HG02571 (cell line): ENCODE measurements at regions not wholly inside any gene's neighbourhood (a gene's known extent, or its start where the extent isn't known, plus 50 kb on each side); places are given as distances from the start of the nearest gene placed in this dataset.
"Not testable (repeated sequence)": the region's sequence is repeated elsewhere in the genome, so short reads cannot be mapped to it uniquely, and the experiment has no call there.

Experiments
- ATAC-seq: cut with Tn5 transposase; IDR thresholded peaks from one replicate; pipeline ENCODE4 v1.9.1; 2021; ENCODE audit warnings: mild to moderate bottlenecking, moderate library complexity; ENCODE audit not compliant: unreplicated experiment

DNA sequence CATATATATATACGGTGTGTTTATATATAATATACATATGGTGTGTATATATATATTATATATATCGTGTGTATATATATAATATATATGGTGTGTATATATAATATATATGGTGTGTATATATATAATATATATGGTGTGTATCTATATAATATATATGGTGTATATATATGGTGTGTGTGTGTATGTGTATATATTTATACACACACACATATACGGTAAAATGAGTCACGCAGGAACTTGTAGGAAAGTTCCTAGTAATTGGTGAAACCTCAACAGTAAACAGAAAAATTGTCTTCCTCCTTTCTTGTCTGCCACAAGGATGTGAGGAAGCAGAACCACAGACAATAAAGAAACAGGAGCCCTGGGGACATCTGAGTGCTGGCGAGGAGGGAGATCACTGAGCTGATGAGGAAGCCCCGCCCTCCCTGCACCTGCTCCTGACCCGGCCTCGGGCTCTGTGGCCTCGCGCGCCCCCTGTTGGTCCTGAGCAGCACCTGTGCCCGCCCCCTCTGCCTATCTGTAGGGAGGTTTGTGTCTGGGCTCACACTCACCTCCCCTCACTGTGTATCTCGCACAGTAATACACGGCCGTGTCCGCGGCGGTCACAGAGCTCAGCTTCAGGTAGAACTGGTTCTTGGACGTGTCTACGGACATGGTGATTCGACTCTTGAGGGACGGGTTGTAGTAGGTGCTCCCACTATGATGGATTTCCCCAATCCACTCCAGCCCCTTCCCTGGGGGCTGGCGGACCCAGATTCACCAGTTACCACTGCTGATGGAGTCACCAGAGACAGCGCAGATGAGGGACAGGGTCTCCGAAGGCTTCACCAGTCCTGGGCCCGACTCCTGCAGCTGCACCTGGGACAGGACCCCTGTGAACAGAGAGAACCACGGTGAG lies 1079.4 kb downstream of the TMEM121 start:
- ATAC-seq = no peak

DNA sequence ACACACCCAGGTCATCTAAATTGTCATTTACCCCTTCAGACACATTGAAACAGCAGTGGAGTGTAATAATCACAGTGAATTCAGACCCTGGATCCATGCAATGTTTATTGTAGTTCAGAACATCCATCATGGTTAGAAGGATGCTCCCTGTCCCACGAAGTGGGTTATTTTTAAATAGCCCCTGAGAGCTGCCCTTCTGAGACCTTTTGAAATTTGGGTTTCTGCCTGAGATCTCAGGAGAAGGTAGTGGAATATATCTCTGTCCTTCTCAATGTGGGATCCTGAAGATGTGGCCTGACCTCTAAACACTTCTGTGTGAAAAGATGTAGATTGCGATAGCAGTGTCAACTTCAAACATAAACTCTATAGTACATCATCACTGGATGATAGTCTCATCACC lies 1080.6 kb downstream of the TMEM121 start:
- ATAC-seq = no peak

DNA sequence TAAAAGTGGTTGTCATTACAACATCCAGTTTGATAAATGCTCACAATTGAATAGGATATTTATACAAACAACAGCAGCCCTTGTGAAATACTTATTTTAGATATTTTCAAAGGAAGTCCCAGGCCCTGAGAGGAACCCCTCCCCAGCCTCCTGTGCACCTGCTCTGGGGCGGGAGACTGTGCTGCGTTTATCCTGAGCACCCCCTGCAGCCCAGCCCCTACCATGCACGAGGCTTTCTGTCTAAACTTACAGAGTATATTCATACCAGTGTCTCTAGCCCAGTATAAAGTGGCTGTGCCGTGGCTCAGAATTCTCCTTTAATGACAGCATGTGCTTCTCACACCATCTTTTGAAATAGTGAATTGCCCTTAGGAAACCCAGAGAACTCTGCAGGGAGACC lies 1084.3 kb downstream of the TMEM121 start:
- no peak for ATAC-seq

DNA sequence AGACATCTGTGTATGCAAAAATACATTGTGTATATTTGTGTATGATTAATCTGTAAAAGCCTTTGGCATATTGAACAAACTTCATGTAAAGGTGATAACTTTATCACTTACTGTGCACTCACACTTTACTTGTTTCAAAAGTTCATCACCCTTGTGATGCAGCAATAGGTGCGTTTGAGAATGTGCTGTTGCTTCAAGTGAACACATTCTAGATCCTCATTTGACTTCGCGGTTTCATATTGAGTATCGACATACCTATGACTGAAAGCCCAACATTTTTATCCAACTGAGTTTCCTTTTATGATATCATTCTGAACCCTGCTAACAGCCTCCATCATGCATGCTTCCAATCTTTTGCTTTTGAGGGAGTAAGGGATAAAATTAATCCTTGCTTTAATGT lies 1086.9 kb downstream of the TMEM121 start:
- ATAC-seq = no peak

DNA sequence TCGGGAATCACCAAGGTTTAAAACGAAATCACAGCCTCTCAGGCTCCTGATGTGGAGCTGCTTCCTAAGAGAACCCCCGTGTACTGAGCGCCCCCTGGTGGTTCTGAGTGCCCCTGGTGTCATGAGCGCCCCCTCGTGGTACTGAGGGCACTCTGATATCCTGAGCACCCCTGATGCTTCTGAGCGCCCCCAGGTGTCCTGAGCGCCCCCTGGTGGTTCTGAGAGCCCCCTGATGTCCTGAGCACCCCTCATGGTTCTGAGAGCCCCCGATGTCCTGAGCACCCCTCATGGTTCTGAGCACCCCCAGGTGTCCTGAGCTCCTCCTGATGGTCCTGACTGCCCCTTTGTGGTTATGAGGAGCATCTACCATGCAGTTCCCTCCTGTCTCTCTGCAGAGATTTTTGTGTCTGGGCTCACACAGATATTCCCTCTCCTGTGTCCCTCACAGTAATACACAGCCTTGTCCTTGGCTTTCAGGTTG lies 1092.1 kb downstream of the TMEM121 start:
- not testable (repeated sequence) for ATAC-seq

DNA sequence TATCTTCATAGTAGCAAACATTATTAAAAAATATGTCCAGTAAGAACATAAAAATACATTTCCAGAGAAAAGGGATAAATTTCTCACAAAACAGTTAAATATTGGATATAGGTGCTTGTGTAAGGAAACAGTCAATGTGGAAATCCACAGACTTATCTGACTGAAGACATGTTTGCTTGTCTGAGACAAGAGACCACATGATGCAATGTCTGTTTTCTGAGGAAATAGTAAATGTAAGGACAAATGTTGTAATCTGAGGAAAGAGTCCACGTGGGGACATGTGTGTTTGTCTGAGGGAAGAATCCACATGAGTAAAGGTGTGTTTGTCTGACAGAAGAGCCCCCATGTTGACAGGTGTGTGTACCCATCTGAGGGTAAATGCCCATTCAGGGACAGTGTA lies 1093.2 kb downstream of the TMEM121 start:
- no peak for ATAC-seq

DNA sequence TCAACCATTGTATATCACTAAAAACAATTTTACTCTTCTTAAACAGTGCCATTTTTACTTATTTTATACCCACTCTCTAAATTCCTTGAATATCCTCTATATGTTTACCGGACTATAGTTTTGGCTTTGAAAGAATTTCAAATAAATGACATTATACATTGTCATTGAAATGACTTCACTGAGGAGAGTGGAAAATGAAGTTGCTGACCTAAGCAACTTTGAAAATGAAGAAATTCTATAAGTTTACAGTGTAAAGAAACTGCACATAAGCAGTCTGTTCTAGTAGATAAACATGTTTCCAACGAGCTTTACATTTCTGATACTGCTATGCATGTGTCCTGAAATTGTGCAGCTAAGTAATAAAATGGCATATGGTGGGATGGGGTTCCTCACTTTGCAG lies 1094.0 kb downstream of the TMEM121 start:
- no peak for ATAC-seq

DNA sequence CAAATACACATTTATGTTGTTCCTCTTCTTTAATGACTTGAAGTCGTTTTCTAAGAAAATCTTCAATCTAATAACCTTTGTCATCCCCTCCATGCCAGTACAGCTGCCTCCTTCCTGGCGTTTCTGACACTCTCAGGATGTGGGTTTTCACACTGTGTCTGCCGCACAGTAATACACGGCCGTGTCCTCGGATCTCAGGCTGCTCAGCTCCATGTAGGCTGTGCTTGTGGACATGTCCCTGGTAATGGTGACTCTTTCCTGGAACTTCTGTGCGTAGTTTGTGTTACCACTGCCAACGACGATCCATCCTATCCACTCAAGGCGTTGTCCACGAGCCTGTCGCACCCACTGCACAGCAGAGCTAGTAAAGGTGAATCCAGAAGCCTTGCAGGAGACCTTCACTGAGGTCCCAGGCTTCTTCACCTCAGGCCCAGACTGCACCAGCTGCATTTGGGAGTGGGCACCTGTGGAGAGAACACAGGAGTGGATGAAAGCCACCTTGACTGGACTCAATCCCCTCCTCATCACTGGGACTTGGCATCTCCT lies 1095.9 kb downstream of the TMEM121 start:
- ATAC-seq = no peak

DNA sequence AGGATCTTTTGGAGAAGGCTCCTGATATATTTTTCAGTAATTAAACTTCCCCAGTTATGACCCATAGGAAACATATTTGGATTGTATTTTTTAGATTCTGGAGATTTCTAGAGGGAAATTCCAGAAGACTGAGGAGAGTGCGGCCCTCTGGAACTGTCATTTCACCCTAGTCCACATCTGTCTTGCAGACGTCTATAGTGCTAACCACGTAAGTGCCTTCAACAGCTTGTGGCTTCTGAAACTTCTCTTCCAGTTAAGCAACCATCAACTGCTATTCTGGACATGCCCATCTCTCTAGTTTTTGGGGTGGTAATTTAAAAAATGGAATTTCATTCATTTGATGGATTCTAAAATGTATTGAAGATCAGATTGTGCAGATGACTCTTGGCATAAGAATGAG lies 1098.8 kb downstream of the TMEM121 start:
- no peak for ATAC-seq

DNA sequence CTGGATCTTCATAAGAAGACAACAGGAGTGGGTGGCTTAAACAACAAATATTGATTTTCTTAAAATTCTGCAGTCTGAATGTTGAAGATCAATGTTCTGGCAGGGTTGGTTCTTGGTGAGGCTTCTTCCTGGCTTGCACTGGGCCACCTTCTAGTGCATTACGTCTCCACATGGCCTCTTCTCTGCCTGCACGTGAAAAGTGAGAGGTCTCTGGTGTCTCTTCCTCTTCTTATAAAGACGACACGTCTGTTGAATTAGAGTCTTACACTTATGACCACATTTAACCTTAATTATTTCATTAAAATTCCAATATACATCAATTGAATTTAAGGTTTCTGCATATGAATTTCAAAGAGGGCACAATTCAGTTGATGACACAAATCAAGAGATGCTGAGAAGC lies 1100.1 kb downstream of the TMEM121 start:
- not testable (repeated sequence) for ATAC-seq

DNA sequence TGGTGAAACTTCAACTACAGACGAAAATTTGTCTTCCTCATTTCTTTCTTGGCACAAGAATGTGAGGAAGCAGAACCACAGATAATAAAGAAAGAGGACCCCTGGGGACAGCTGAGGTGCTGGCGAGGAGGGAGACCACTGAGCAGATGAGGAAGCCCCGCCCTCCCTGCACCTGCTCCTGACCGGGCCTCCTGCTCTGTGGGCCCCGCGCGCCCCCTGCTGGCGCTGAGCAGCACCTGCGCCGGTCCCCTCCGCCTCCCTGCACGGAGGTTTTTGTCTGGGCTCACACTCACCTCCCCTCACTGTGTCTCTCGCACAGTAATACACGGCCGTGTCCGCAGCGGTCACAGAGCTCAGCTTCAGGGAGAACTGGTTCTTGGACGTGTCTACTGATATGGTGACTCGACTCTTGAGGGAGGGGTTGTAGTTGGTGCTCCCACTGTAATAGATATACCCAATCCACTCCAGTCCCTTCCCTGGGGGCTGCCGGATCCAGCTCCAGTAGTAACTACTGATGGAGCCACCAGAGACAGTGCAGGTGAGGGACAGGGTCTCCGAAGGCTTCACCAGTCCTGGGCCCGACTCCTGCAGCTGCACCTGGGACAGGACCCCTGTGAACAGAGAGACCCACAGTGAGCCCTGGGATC lies 1100.7 kb downstream of the TMEM121 start:
- not testable (repeated sequence) for ATAC-seq

DNA sequence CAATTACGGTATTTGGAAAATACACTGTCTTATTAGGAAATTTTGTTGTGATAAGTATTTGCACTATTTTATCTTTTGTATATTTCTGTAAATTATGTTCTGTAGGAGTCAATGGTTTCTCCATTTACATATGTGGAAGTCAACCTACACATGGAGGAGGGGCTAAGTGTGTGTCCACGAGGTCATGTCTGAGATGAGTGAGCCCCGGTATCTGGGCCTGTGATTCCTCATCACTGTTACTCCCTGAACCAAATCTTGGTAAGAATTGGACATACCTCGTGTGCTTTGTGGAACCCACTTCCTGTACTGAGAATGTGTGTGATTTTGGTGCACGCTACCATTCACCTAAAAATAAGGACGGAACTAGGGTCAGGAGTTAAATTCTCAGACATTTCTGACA lies 1105.5 kb downstream of the TMEM121 start:
- no peak for ATAC-seq

DNA sequence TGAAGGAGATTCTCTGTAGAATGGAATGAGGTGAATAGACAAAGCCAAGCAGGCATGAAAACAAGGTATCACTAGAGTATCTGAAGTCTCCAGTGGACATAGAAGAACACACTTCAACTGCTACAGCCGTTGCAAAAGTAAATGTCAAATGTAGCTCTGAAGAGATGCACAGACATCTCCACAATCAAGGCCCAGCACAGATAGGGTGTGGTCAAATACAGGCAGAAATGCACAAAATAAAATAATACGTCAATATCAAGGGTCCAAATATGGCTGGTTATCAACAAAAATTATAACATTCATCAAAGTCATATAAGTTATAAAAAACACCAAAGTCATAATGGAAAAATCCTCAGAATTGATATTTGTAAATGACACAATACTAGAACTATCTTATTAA lies 1107.3 kb downstream of the TMEM121 start:
- ATAC-seq = no peak

DNA sequence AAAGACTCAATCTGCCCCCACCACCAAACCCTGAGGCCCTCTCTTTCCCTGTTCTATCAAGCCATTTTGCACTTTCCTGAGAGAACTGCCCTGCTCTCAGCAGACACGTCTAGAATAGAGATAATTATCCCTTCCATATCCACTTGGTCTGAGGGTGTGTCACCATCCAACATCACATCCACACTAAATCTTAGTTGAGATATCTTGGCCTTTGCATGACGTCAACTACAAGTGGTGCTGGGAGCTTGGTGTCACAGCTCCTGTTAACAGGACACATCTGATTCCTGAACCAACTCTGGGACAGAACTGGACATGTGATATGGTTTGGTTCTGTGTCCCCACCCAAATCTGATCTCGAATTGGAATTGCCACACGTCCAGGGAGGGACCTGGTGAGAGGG lies 1109.2 kb downstream of the TMEM121 start:
- ATAC-seq = no peak

DNA sequence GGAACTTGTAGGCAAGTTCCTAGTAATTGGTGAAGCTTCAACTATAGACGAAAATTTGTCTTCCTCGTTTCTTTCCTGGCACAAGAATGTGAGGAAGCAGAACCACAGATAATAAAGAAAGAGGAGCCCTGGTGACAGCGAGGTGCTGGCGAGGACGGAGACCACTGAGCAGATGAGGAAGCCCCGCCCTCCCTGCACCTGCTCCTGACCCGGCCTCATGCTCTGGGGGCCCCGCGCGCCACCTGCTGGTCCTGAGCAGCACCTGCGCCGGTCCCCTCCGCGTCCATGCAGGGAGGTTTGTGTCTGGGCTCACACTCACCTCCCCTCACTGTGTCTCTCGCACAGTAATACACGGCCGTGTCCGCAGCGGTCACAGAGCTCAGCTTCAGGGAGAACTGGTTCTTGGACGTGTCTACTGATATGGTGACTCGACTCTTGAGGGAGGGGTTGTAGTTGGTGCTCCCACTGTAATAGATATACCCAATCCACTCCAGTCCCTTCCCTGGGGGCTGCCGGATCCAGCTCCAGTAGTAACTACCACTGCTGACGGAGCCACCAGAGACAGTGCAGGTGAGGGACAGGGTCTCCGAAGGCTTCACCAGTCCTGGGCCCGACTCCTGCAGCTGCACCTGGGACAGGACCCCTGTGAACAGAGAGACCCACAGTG lies 1112.5 kb downstream of the TMEM121 start:
- not testable (repeated sequence) for ATAC-seq

DNA sequence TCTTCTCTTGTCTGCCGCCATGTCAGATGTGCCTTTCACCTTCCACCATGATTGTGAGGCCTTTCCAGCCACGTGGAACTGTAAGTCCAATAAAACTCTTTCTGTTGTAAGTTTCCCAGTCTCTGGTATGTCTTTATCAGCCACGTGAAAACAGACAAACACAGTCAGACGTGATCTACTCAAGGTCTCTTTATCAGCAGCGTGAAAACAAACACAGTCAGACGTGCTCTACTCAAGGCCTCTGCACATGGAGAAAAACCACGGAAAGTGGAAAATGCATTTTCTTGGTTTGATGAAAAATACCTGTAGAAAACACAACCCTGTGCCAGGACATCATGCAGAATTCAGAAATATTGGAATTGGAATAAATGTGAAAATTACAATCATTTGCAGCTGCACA lies 1115.7 kb downstream of the TMEM121 start:
- ATAC-seq = no peak

DNA sequence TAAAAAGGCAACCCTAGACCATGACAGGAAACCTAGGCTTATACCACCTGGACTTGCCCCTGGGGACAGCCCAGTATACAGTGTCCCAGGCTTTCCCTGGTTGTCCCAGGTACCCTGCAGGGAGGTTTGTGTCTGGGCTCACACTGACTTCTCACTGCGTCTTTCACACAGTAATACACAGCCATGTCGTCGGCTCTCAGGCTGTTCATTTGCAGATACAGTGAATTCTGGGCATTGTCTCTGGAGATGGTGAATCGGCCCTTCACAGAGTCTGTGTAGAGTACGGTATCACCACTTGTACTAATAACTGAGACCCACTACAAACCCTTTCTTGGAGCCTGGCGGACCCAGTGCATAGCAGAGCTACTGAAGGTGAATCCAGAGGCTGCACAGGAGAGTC lies 1116.6 kb downstream of the TMEM121 start:
- not testable (repeated sequence) for ATAC-seq

DNA sequence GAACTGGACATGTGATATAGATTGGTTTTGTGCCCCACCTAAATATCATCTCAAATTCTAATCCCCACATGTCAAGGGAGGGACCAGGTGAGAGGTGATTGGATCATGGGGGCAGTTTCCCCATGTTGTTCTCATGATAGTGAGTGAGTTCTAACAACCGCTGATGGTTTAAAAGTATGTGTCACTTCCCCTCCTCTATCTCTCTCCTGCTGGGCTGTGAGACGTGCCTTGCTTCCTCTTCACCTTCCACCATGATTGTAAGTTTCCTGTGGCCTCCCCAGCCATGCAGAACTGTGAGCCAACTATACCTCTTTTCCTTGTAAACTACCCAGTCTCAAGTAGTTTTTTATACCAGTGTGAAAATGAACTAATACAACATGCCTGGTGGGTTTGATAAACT lies 1122.5 kb downstream of the TMEM121 start:
- ATAC-seq = not testable (repeated sequence)

DNA sequence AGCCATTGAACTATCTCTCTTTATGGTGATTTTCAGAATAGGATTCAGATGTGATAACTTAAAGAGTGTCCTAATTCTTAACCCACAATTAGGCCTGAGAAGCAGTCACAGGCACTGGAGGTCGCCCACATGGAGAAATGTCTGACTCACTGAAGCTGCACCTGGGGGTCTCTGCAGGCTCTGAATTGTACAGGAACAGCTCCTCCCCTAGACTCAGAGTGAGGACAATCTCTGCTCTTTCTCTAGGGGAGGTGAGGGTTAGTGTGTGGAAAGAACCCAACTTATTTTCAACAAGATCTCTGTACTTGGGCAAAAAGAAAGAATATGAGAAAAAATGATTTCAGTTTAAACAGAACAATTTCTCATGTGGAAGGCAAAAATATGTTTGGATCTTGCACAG lies 1124.6 kb downstream of the TMEM121 start:
- ATAC-seq = no peak

DNA sequence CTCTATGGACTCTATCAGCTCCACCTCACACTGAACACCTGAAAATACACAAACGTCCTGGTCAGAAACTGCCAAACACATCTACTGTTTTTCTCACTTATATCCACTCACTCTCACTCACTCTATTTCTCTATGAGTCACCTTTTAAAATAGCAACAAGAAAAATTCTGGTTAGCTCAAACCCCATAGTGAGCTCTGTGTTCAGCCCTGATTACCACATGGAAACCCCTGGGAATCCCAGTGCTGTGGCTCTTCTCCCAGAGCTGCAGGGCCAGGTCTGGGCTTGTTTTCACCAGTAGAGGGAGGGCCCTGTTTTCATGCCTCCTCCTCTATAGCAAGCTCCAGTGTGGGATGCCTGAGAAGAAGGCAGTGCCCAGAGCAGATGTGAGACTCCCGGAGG lies 1126.1 kb downstream of the TMEM121 start:
- ATAC-seq = no peak

DNA sequence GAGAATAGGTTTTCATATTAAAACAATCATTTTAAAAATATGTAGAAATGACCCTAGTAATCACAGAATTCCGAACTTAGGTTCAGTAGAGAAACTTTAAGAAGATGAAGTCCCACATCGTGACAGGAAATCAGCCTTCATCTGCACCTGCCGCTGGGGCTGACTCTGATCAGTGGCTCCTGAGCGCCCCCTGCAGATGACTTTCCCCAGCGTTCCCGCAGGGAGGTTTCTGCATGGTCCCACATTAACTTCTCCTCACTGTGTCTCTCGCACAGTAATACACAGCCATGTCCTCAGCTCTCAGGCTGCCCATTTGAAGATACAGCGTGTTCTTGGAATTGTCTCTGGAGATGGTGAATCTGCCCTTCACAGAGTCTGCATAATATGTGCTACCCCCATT lies 1131.1 kb downstream of the TMEM121 start:
- no peak for ATAC-seq
